H1 (cell line): ENCODE measurements at regions not wholly inside any gene's neighbourhood (a gene's known extent, or its start where the extent isn't known, plus 50 kb on each side); places are given as distances from the start of the nearest gene placed in this dataset.

ENCODE experiments used
- TF ChIP-seq, protein P1 (sequence below), 3 experiments: IDR thresholded peaks; 1 replicate in 2 of 3; 2 replicates in 1 of 3; pipeline versions ENCODE4 v1.5.1 to v1.6.1; 2011; ENCODE audit warnings: low read length in 3 of 3, mild to moderate bottlenecking in 3 of 3, inconsistent platforms in 2 of 3, low read depth in 1 of 3, moderate library complexity in 1 of 3; ENCODE audit not compliant: insufficient read depth in 1 of 3; ENCODE audit errors: control extremely low read depth in 1 of 3

DNA sequence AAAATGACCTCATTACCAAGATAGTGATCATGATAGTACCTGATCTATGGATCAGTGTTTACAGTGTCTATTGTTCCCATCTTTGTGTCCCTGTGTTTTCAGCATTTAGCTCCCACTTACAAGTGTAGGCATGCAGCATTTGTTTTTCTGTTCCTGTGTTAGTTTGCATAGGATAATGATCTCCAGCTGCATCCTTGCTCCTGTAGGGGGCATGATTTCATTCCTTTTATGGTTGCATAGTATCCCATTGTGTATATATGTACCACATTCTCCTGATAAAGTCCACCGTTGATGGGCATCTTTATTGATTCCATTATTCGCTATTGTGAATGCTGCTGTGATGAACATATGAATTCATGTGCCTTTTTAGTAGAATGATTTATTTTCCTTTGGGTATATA is 215.4 kb upstream of the NAV3 start (continued):
- TF ChIP-seq, protein P1, sequence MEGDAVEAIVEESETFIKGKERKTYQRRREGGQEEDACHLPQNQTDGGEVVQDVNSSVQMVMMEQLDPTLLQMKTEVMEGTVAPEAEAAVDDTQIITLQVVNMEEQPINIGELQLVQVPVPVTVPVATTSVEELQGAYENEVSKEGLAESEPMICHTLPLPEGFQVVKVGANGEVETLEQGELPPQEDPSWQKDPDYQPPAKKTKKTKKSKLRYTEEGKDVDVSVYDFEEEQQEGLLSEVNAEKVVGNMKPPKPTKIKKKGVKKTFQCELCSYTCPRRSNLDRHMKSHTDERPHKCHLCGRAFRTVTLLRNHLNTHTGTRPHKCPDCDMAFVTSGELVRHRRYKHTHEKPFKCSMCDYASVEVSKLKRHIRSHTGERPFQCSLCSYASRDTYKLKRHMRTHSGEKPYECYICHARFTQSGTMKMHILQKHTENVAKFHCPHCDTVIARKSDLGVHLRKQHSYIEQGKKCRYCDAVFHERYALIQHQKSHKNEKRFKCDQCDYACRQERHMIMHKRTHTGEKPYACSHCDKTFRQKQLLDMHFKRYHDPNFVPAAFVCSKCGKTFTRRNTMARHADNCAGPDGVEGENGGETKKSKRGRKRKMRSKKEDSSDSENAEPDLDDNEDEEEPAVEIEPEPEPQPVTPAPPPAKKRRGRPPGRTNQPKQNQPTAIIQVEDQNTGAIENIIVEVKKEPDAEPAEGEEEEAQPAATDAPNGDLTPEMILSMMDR (IDR thresholded peaks at IDR 0.05; ENCODE audit: control extremely low read depth in 1 of 3, insufficient read depth in 1 of 3, low read depth in 1 of 3, low read length in 3 of 3): peak in 2 of 3 experiments; percentile 70 to 72; a peak in 3 of 4 replicates
